T-helper 17 cell (primary cell): ENCODE measurements at regions not wholly inside any gene's neighbourhood (a gene's known extent, or its start where the extent isn't known, plus 50 kb on each side); places are given as distances from the start of the nearest gene placed in this dataset.
"Not testable (repeated sequence)": the region's sequence is repeated elsewhere in the genome, so short reads cannot be mapped to it uniquely, and the experiment has no call there.

Experiments used
- ATAC-seq: fragments of 150-1000 bp; cut with Tn5 transposase; 2 replicates; pipeline ENCODE4 v1.10.0; 2021; ENCODE audit warnings: mild to moderate bottlenecking, moderate library complexity
- DNase-seq, 3 donors: peaks; one replicate each; pipeline versions ENCODE4 v3.0.0 to v3.0.0-alpha.2; 2020 to 2021
- H3K9me3 ChIP-seq: one replicate; pipeline ENCODE4 v1.7.0; 2013; ENCODE audit warnings: low read length, mild to moderate bottlenecking; ENCODE audit not compliant: control insufficient read depth, poor library complexity, severe bottlenecking
- H3K27ac Mint-ChIP-seq: one replicate; pipeline ENCODE4 v1.8.0; 2022; ENCODE audit warnings: mild to moderate bottlenecking, moderate library complexity, mixed read lengths
- H3K27me3 Mint-ChIP-seq: one replicate; pipeline ENCODE4 v1.8.0; 2022; ENCODE audit warnings: mixed read lengths
- H3K36me3 Mint-ChIP-seq: one replicate; pipeline ENCODE4 v1.8.0; 2022; ENCODE audit warnings: low read depth, mixed read lengths
- H3K4me1 Mint-ChIP-seq: one replicate; pipeline ENCODE4 v1.8.0; 2022; ENCODE audit warnings: mild to moderate bottlenecking, mixed read lengths
- H3K4me3 Mint-ChIP-seq: one replicate; pipeline ENCODE4 v1.8.0; 2022; ENCODE audit warnings: mild to moderate bottlenecking, moderate library complexity, mixed read lengths

DNA sequence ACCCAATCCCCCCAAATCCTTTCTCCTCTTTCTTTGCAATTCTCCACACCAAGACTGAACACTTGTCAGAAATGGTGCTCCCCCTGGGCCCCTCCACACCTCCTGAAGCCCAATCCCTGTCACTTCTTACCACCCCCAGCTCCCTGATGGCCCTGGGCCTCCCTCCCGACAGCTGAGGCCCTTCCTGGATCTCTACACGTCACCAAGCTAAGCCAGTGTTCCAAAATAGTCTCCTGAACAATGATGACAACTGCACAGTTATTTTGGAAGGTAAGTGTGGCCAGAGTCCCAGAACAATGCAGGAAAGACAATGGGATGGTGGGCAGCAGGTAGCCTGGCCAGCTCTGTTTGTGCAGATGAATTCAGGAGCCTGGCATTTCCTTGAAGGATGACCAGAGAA, 63.7 kb upstream of the PRSS3 start:
- ATAC-seq (no peak), DNase-seq (no peak)
- Mint-ChIP-seq H3K4me1 (no peaks in the 10 kb centered on the region), H3K27me3 (peaks cover 61% of the 10 kb centered on the region), H3K36me3 (peaks cover 14% of the 10 kb centered on the region), H3K27ac (no peak overlapping the region), H3K4me3 (no peak overlapping the region)
- no peaks in the 10 kb centered on the region for H3K9me3 ChIP-seq

DNA sequence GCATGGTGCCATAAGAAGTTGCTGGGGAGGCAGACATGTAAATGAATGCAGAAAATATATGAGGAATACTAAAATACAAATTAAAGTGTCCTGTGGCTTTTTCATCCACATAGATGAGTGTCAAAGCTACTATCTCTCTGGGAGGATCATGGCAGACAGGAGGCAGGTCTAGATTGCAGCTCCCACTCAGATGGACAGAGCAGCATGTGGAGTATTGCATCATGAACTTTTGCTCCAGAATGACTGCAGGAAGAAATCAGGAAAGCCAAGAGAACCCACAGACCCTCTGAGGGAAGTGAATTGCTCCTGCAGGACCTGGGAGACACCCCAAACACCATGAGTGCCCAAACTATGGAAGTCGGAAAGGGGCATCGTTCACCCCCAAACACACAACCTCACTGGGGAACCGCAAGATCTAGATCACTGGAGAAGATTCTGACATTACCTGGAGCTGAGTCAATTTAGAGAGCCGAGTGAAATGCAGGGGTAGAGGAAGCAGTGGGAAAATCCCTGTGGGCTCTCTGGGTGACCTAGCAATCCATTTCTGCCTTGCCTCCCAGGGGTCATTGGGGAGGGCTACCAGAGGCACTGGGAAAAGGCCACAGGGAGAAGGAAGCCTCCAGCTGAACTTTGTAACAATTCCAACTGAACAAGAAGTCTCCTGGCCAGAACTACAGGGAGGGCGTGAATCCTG, 61.0 kb upstream of the PRSS3 start:
- not testable (repeated sequence) for H3K4me1 Mint-ChIP-seq, ATAC-seq

DNA sequence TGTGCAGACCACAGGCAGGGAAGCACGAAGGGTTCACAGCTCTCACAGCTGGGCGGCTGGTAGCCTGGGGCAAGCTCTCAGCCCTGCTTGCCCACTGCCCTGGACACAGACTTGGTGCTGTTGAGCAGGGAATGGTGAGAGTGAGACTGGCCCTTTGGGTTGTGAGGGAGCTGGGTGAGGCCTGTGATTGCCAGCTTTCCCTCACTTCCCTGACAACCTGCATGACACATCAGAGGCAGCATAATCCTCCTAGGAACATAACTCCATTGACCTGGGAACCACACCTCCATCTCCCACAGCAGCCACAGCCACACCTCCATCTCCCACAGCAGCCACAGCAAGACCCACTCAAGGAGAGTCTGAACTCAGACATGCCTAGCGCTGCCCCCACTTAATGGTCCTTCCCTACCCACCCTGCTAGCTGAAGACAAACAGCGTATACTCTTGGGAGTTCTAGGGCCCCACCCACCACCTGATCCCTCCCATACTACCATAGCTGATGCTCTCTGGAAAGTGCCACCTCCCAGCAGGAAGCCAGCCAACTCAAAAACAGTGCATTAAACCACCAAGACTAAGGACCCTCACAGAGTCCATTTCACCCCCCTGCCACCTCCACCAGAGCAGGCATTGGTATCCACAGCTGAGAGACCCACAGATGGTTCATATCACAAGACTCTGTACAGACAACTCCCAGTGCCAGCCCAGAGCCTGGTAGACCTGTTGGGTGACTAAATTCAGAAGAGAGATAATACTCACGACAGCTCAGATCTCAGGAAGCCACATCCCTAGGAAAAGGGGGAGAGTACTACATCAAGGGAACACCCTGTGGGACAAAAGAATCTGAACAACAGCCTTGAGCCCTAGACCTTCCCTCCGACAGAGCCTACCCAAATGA, 60.2 kb upstream of the PRSS3 start:
- ATAC-seq, H3K9me3 ChIP-seq, H3K4me1 Mint-ChIP-seq, H3K4me3 Mint-ChIP-seq, DNase-seq, H3K27ac Mint-ChIP-seq: not testable (repeated sequence)
- Mint-ChIP-seq H3K27me3 (peaks cover 54% of the 10 kb centered on the region), H3K36me3 (peaks cover 14% of the 10 kb centered on the region)

More for the DNA sequence above, 61.0 kb upstream of the PRSS3 start:
- not testable (repeated sequence) for H3K9me3 ChIP-seq, DNase-seq, H3K27ac Mint-ChIP-seq, H3K4me3 Mint-ChIP-seq
- peaks cover 61% of the 10 kb centered on the region for H3K27me3 Mint-ChIP-seq
- H3K36me3 Mint-ChIP-seq, result peaks cover 14% of the 10 kb centered on the region

DNA sequence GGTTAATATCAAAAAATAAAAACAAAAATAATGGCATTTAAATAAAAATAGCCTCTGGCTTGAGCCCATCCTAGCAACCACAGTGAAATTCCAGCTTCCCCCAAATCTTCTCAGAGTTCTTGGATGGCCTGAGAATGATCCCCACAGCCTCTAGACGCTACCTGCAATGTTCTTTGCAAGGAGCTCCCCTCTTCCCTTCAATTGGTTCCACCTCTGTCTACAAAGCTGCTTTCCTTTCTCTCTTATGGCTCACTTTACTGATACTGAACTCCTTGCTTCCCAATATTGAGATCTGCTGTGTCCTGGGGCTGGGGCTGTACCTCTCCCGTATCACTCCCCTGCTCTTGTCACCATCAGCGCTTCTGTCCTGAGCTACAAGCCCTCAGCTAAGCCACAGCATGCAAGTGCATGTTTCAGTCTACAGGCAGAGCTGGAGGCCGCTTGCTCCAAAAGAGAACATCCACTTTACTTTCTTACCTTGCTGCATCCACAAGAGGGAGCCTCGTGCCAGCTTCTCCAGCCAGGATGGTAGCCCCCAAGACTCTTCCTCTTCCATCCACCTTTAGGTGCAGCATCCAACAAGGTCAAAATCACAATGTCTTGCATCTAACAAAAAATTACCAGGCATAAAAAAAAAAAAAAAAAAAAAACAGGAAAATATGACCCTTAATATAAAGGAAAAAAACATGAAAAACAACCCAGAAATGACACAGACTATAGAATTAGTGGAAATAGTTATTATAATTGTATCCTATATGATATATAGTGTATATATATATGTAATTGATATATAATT, 57.4 kb upstream of the PRSS3 start:
- DNase-seq (no peak), ATAC-seq (no peak)
- Mint-ChIP-seq H3K36me3 (peaks cover 3% of the 10 kb centered on the region), H3K27me3 (peaks cover 36% of the 10 kb centered on the region), H3K4me1 (no peaks in the 10 kb centered on the region), H3K27ac (no peak overlapping the region), H3K4me3 (no peak overlapping the region)
- no peaks in the 10 kb centered on the region for H3K9me3 ChIP-seq

DNA sequence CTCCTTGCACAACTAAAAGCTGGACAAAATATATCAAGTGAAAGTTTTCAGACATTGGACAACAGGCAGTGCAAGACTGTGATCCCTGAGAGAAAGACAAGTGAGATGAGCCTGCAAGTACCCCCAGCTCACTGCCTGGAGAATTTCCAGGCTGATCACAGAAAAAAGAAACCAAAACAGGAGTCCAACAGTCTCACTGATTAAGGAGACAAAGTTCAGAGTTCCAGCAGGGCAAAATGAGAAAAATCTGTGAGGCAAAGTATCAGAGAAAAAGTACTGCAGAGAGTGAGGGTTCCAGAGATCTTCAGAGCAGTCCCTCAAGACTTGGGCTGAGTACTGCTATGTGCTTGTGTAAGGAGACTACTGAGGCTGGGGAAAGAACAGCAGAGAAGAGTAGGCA, 56.0 kb upstream of the PRSS3 start:
- Mint-ChIP-seq H3K4me3 (no peak overlapping the region), H3K4me1 (no peaks in the 10 kb centered on the region), H3K27me3 (peaks cover 37% of the 10 kb centered on the region), H3K36me3 (peaks cover 1% of the 10 kb centered on the region), H3K27ac (no peak overlapping the region)
- DNase-seq, result no peak
- ATAC-seq, result no peak
- no peaks in the 10 kb centered on the region for H3K9me3 ChIP-seq

DNA sequence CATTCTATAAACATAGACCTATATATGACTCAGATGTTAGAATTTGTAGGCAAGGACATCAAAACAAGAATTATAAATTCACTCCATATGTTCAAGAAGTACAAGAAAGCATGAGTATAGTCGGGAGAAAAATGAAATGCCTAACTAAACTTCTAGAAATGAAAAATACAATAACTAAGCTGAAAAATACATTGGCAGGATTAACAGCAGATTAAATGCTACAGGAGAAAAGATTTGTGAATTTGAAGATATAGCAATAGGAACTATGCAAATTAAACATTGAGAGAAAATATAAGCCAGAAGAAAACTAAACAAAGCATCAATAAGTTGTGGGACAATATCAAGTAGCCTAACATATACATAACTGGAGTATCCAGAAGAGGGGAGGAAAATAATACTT, 55.3 kb upstream of the PRSS3 start:
- DNase-seq (no peak), ATAC-seq (no peak)
- no peaks in the 10 kb centered on the region for H3K9me3 ChIP-seq
- Mint-ChIP-seq H3K4me1 (no peaks in the 10 kb centered on the region), H3K27ac (no peak overlapping the region), H3K36me3 (no peaks in the 10 kb centered on the region), H3K4me3 (no peak overlapping the region), H3K27me3 (peaks cover 30% of the 10 kb centered on the region)

DNA sequence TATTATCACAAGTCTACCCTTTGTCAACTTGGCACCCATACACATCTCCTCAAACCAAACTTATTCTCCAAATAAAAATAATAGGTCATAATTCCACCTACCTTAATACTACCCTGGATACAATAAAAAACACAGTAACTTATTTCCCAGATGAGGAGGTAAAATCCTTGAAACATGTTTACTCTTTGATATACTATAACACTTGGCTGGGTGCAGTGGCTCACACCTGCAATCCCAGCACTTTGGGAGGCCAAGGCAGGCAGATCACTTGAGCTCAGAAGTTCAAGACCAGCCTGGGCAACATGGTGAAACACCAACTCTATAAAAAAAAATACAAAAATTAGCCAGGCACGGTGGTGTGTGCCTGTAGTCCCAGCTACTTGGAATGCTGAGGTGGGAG, 54.4 kb upstream of the PRSS3 start:
- DNase-seq, H3K4me3 Mint-ChIP-seq, H3K4me1 Mint-ChIP-seq, H3K36me3 Mint-ChIP-seq, H3K9me3 ChIP-seq, H3K27ac Mint-ChIP-seq, ATAC-seq: not testable (repeated sequence)
- peaks cover 27% of the 10 kb centered on the region for H3K27me3 Mint-ChIP-seq

DNA sequence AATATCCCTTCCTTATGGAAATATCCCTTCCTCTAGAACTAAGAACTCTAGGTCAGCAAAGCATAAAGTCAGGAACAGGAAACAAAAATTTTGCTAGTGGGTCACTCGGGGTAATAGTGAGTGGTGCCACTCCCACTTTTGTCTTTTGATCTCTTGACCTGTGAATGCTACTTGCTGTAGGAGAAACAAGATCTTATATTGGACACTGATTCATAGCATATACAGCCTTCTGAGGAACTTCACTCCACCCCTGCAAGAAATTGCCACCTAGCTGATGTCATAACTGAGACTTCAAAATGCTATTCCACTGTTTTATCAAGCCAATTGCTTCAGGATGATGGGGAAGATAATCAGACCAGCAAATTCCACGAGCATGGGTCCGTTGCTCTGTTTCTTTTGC, 53.3 kb upstream of the PRSS3 start:
- Mint-ChIP-seq H3K27ac (no peak overlapping the region), H3K27me3 (peaks cover 31% of the 10 kb centered on the region), H3K4me3 (no peak overlapping the region), H3K4me1 (no peaks in the 10 kb centered on the region), H3K36me3 (no peaks in the 10 kb centered on the region)
- no peak for DNase-seq
- no peak for ATAC-seq
- H3K9me3 ChIP-seq, result no peaks in the 10 kb centered on the region

DNA sequence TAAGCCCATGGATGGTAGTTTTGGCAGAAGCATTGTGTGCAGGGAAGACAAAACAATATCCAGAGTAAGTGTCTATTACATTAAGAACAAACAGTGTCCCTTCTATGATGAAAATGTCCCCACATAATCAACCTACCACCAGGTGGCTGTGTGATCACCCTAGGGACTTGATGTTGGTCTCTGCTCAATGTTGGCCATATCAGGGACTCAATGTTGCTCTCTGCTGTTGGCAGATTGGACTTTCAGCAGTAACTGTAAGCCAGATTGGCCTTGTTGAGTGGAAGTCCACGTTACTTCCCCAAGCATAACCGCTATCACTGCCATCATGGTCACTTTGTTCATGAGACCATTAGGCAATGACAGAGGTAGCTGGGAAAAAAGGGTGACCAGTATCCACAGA, 52.8 kb upstream of the PRSS3 start:
- no peaks in the 10 kb centered on the region for H3K4me1 Mint-ChIP-seq
- H3K9me3 ChIP-seq, result no peaks in the 10 kb centered on the region
- H3K36me3 Mint-ChIP-seq, result no peaks in the 10 kb centered on the region
- no peak overlapping the region for H3K27ac Mint-ChIP-seq
- H3K27me3 Mint-ChIP-seq, result peaks cover 31% of the 10 kb centered on the region
- ATAC-seq, result no peak
- no peak for DNase-seq
- H3K4me3 Mint-ChIP-seq, result no peak overlapping the region
